HepG2 (cell line): ENCODE measurements at regions not wholly inside any gene's neighbourhood (a gene's known extent, or its start where the extent isn't known, plus 50 kb on each side); places are given as distances from the start of the nearest gene placed in this dataset.

ENCODE experiments used
- GLI4 ChIP-seq: sonication (generic); formaldehyde crosslinking; IDR thresholded peaks from 2 replicates; pipeline ENCODE4 v1.5.1; 2020; ENCODE audit warnings: missing genetic modification reagents, mild to moderate bottlenecking, moderate library complexity, borderline replicate concordance
- HOXA3 ChIP-seq: sonication (generic); formaldehyde crosslinking; IDR thresholded peaks from 2 replicates; pipeline ENCODE4 v1.5.0; 2020; ENCODE audit warnings: missing genetic modification reagents
- MAFF ChIP-seq: IDR thresholded peaks from 2 replicates; pipeline ENCODE4 v1.6.1; 2011; ENCODE audit warnings: low read depth, low read length, improper control_type of control experiment
- SALL1 ChIP-seq: sonication (generic); formaldehyde crosslinking; IDR thresholded peaks from 2 replicates; pipeline ENCODE4 v1.8.0; 2022; ENCODE audit warnings: mild to moderate bottlenecking, missing genetic modification reagents
- THAP11 ChIP-seq: IDR thresholded peaks from 2 replicates; pipeline ENCODE4 v1.6.1; 2016; ENCODE audit warnings: missing biosample characterization, missing genetic modification reagents
- ZNF337 ChIP-seq: sonication (generic); formaldehyde crosslinking; IDR thresholded peaks from 2 replicates; pipeline ENCODE4 v1.5.1; 2020; ENCODE audit warnings: missing genetic modification reagents, low read depth, mild to moderate bottlenecking, borderline replicate concordance
- ZNF816 ChIP-seq: sonication (generic); formaldehyde crosslinking; IDR thresholded peaks from 2 replicates; pipeline ENCODE4 v1.8.0; 2022; ENCODE audit warnings: missing genetic modification reagents, mild to moderate bottlenecking, borderline replicate concordance
- TF ChIP-seq, protein P1 (sequence below): sonication (generic); formaldehyde crosslinking; IDR thresholded peaks from 2 replicates; pipeline ENCODE4 v1.4.0; 2020; ENCODE audit warnings: mild to moderate bottlenecking, missing genetic modification reagents
- TF ChIP-seq, protein P2 (sequence below): sonication (generic); formaldehyde crosslinking; IDR thresholded peaks from 2 replicates; pipeline ENCODE4 v1.4.0; 2020; ENCODE audit warnings: mild to moderate bottlenecking, missing genetic modification reagents
- TF ChIP-seq, protein P3 (sequence below): sonication (generic); formaldehyde crosslinking; conservative IDR thresholded peaks from 2 replicates; pipeline ENCODE4 v1.4.0; 2020; ENCODE audit warnings: missing genetic modification reagents
- TF ChIP-seq, protein P4 (sequence below): sonication (generic); formaldehyde crosslinking; IDR thresholded peaks from 2 replicates; pipeline ENCODE4 v1.5.0; 2020; ENCODE audit warnings: mild to moderate bottlenecking, missing genetic modification reagents, moderate library complexity
- TF ChIP-seq, protein P5 (sequence below): sonication (generic); formaldehyde crosslinking; conservative IDR thresholded peaks from 2 replicates; pipeline ENCODE4 v1.4.0; 2020; ENCODE audit warnings: missing genetic modification reagents

DNA sequence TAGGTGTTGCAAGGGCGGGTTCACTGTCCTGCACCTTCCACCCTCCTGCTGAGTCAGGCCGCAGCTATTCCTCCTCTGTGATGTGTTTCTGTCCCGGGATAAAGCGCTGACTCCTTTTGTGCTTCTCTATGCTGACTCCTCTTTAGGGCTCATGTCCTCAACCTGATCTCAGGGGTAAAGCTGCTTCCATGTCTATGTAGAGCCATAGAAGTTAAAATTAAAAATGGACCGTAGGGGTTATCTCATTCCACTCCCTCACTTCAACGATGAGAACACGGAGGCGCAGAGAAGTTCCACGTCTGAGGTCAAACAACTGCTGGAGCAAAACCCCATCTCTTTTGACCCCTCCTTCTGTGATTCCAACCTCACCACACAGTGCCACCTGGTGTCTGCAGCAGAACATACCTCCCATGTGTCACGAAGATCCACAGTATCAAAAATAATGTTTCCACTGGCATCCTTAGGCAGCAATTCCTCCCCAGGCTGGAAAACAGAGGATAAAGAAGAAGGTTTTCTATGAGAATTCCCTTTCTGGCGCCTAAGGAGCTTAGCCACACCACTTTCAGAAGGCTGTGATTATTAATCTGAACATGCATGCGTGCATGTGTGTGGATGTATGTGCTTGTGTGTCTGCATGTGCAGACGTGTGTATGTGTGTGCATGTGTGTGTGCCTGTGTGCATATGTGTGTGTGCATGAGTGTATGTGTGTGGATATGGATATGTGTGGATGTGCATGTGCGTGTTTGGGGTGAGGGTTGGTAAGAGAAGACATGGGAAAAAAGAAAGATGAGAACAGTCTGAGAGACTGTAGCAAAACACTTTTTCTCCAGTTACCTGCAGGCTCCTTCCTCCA lies 81.2 kb upstream of the UCN3 start (continued):
- TF ChIP-seq, protein P1, sequence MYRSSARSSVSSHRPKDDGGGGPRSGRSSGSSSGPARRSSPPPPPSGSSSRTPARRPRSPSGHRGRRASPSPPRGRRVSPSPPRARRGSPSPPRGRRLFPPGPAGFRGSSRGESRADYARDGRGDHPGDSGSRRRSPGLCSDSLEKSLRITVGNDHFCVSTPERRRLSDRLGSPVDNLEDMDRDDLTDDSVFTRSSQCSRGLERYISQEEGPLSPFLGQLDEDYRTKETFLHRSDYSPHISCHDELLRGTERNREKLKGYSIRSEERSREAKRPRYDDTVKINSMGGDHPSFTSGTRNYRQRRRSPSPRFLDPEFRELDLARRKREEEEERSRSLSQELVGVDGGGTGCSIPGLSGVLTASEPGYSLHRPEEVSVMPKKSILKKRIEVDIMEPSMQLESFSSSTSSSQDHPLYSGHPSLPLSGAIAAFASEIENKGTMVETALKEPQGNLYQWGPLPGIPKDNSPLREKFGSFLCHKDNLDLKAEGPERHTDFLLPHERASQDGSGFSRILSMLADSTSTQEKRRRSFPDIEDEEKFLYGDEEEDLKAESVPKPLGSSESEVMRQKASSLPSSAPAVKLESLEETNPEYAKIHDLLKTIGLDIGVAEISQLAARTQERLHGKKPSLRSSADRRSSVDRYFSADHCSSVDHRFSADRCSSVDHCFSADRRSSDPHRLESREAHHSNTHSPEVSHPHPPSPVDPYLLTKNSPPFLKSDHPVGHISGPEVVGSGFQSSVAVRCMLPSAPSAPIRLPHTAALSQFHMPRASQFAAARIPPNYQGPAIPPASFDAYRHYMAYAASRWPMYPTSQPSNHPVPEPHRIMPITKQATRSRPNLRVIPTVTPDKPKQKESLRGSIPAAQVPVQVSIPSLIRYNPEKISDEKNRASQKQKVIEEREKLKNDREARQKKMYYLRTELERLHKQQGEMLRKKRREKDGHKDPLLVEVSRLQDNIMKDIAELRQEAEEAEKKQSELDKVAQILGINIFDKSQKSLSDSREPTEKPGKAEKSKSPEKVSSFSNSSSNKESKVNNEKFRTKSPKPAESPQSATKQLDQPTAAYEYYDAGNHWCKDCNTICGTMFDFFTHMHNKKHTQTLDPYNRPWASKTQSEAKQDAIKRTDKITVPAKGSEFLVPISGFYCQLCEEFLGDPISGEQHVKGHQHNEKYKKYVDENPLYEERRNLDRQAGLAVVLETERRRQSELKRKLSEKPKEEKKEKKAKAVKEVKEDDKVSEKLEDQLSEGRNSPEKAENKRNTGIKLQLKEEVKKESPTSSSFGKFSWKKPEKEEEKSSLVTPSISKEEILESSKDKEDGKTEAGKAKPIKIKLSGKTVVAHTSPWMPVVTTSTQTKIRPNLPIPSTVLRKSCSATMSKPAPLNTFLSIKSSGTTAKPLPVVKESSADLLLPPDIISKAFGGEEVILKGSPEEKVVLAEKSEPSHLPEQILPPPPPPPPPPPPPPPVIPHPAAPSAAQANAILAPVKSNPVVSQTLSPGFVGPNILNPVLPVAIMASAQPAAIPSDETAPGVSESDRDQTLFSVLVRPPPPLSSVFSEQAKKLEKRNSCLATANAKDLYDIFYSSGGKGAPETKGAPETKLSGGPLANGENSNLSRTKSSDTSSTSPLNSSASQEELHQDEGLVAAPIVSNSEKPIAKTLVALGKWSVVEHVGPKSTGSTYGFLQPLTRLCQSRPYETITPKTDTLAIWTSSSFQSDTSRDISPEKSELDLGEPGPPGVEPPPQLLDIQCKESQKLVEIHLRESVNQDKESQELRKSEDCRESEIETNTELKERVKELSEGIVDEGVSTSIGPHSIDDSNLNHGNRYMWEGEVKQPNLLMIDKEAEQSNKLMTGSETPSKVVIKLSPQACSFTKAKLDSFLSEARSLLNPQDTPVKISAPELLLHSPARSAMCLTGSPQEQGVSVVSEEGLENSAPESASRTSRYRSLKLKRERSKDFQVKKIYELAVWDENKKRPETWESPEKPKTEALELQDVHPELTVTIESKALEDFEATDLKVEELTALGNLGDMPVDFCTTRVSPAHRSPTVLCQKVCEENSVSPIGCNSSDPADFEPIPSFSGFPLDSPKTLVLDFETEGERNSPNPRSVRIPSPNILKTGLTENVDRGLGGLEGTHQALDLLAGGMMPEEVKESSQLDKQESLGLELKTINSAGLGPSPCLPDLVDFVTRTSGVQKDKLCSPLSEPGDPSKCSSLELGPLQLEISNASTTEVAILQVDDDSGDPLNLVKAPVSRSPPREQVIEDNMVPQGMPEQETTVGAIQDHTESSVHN, result no peak; the same call in 1 of the 2 replicates
- TF ChIP-seq, protein P2, sequence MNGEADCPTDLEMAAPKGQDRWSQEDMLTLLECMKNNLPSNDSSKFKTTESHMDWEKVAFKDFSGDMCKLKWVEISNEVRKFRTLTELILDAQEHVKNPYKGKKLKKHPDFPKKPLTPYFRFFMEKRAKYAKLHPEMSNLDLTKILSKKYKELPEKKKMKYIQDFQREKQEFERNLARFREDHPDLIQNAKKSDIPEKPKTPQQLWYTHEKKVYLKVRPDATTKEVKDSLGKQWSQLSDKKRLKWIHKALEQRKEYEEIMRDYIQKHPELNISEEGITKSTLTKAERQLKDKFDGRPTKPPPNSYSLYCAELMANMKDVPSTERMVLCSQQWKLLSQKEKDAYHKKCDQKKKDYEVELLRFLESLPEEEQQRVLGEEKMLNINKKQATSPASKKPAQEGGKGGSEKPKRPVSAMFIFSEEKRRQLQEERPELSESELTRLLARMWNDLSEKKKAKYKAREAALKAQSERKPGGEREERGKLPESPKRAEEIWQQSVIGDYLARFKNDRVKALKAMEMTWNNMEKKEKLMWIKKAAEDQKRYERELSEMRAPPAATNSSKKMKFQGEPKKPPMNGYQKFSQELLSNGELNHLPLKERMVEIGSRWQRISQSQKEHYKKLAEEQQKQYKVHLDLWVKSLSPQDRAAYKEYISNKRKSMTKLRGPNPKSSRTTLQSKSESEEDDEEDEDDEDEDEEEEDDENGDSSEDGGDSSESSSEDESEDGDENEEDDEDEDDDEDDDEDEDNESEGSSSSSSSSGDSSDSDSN (CRISPR knock-in tag), result 0 out of 2 replicates have a peak, but pooled peaks have one; percentile 25
- TF ChIP-seq SALL1 (CRISPR knock-in tag) (peak; percentile 34; the same call in 1 of the 2 replicates), MAFF (0 out of 2 replicates have a peak, but pooled peaks have one; percentile 1), HOXA3 (CRISPR knock-in tag) (peak; percentile 44; the same call in 1 of the 2 replicates), GLI4 (no peak), THAP11 (CRISPR knock-in tag) (no peak), ZNF337 (no peak), ZNF816 (no peak)
- TF ChIP-seq, protein P3, sequence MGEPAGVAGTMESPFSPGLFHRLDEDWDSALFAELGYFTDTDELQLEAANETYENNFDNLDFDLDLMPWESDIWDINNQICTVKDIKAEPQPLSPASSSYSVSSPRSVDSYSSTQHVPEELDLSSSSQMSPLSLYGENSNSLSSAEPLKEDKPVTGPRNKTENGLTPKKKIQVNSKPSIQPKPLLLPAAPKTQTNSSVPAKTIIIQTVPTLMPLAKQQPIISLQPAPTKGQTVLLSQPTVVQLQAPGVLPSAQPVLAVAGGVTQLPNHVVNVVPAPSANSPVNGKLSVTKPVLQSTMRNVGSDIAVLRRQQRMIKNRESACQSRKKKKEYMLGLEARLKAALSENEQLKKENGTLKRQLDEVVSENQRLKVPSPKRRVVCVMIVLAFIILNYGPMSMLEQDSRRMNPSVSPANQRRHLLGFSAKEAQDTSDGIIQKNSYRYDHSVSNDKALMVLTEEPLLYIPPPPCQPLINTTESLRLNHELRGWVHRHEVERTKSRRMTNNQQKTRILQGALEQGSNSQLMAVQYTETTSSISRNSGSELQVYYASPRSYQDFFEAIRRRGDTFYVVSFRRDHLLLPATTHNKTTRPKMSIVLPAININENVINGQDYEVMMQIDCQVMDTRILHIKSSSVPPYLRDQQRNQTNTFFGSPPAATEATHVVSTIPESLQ (CRISPR knock-in tag), result no peak
- TF ChIP-seq, protein P4, sequence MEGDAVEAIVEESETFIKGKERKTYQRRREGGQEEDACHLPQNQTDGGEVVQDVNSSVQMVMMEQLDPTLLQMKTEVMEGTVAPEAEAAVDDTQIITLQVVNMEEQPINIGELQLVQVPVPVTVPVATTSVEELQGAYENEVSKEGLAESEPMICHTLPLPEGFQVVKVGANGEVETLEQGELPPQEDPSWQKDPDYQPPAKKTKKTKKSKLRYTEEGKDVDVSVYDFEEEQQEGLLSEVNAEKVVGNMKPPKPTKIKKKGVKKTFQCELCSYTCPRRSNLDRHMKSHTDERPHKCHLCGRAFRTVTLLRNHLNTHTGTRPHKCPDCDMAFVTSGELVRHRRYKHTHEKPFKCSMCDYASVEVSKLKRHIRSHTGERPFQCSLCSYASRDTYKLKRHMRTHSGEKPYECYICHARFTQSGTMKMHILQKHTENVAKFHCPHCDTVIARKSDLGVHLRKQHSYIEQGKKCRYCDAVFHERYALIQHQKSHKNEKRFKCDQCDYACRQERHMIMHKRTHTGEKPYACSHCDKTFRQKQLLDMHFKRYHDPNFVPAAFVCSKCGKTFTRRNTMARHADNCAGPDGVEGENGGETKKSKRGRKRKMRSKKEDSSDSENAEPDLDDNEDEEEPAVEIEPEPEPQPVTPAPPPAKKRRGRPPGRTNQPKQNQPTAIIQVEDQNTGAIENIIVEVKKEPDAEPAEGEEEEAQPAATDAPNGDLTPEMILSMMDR, result peak; percentile 82
- TF ChIP-seq, protein P5, sequence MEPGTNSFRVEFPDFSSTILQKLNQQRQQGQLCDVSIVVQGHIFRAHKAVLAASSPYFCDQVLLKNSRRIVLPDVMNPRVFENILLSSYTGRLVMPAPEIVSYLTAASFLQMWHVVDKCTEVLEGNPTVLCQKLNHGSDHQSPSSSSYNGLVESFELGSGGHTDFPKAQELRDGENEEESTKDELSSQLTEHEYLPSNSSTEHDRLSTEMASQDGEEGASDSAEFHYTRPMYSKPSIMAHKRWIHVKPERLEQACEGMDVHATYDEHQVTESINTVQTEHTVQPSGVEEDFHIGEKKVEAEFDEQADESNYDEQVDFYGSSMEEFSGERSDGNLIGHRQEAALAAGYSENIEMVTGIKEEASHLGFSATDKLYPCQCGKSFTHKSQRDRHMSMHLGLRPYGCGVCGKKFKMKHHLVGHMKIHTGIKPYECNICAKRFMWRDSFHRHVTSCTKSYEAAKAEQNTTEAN, result no peak
